HG03060 (cell line): ENCODE measurements at regions not wholly inside any gene's neighbourhood (a gene's known extent, or its start where the extent isn't known, plus 50 kb on each side); places are given as distances from the start of the nearest gene placed in this dataset.
"Not testable (repeated sequence)": the region's sequence is repeated elsewhere in the genome, so short reads cannot be mapped to it uniquely, and the experiment has no call there.

Source experiments
- ATAC-seq: cut with Tn5 transposase; IDR thresholded peaks from one replicate; pipeline ENCODE4 v1.9.1; 2021; ENCODE audit warnings: low read depth, moderate number of reproducible peaks; ENCODE audit not compliant: unreplicated experiment

DNA sequence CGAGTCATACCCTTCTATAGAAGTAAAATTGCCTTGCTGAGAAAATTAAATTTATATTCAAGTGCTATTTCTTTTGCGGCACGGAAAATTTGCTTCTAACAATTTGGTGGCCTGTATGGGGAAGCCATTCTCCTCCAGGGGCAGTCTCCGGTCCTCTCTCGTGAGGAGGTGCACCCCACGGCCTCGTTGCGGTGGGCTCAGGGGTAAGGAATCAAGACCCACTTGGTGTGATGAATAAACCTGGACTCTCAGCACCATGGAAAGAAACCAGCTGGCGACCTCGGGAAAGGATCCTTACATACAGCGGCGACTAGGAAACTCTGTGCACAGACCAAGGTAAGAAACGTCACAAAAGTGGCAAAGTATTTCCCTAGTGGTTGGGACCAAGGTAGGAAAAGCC lies 252.9 kb downstream of the DPY19L2 start:
- ATAC-seq: no peak

DNA sequence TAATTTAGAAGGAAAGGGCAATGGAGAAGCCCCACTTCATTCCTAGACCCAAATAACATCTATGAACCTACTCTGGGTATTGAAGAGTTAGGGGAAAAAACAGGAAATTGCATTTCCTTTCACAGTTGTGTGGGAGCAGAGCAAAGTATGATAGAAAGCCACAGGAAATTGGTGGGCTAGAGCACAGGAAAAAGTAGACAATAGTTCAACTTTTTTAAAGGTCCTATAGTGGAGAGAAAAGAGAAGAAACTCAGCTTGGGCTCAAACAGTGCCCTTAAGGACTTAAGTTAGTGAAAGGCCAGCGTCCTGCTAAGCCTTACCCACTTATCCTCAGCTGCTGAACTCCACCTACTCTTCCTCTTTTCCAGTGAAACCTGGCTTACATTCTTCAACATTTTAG lies 258.1 kb downstream of the DPY19L2 start:
- no peak for ATAC-seq

DNA sequence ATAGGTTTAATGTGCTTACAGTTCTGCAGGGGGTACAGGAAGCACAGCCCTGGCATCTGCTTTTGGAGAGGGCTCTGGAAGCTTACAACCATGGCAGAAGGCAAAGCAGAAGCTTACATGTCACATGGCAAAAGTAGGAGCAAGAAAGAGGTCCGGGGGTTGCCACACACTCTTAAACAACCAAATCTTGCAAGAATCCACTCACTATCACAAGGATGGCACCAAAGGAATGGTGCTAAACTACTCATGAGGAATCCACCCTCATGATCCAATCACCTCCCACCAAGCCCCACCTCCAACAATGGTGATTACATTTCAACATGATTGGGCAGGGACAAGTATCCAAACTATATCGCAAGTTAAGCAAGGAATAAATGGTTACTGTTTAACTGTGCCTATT lies 255.8 kb upstream of the AVPR1A start:
- no peak for ATAC-seq

DNA sequence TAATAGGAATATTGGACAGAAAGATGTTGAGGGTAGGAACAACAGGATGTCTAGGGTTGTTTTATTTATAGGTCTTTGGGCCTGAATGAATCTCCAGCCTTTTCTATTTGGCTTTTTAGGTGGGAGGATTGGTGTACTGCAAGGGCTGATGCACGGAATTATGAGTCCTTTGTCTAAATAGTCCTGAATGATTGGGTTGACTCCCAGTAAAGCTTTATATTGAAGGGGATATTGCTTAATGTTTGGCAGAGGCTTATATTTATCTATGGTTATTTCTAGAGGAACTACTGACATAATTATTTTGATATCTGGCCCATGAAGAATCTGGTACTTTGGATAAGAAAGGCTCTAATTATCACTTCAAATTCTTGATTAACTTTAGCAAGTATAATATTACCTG lies 253.6 kb upstream of the AVPR1A start:
- ATAC-seq: no peak

DNA sequence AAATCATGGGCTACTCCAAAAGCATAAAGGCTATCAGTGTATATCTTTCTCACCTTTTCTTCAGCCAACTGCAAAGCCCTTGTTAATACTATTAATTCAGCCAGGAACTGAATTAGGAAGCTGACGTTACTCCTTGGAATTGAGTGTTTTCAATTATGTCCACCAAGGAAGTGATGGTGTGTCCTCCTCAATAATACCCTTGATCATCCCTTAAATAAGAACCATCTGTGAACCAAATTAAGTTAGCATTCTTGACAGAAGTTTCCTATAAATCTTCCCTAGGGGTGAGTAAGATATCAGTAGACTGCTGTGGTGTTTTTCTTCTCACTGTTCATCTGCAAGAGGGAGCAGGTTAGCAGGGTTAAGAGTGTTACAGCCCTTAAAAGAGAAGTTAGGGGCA lies 252.3 kb upstream of the AVPR1A start:
- ATAC-seq: no peak

DNA sequence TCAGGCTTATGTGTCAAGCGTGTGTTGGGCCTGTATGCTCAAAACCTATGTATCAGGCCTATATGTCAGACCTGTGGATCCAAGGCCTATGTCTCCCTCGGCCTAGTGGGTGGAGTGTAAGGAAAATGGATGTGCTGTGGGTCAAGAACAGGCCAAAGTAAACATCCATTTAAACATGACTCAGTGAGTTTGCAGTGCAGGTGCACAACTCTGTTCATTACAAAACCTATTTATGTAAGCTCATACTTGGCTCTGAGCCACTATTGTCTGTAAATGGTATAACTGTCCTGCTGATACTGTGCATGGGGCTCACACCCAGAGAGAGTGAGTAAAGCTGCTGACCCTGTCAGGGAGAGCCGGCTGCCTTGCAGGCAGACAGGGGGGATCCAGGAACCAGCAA lies 249.7 kb upstream of the AVPR1A start:
- no peak for ATAC-seq

DNA sequence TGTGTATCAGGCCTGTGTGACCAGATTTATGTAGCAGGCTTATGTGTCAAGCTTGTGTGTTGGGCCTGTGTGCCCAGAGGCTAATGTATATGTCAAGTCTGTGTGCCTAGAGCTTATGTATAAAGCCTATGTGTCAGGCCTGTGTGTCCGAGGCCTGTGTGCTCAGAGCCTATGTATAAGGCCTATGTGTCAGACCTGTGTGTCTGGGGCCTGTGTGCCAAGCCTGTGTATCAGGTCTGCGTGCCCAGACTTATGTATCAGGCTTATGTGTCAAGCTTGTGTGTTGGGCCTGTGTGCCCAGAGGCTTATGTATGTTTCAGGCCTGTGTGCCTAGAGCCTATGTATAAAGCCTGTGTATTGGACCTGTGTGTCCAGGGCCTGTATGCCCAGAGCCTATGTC lies 249.3 kb upstream of the AVPR1A start:
- ATAC-seq: no peak

DNA sequence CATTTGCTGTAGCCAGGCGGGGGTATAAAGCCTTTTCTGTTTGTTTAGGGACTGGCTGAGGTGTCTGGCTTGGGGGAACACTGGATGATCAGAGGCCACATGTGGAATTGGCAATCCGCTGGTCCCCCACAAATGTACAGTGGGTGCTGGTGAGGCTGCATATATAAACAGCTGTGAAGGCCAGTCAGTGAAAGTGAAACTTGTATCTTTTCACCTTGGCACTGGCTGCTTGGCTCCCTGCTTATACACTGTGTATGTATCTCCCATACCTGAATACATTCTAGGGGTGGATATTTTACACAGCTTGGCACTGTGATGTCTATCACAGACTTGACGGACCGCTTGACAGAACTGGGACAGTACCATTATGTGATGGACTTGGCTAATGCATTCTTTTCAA lies 246.8 kb upstream of the AVPR1A start:
- ATAC-seq: no peak

DNA sequence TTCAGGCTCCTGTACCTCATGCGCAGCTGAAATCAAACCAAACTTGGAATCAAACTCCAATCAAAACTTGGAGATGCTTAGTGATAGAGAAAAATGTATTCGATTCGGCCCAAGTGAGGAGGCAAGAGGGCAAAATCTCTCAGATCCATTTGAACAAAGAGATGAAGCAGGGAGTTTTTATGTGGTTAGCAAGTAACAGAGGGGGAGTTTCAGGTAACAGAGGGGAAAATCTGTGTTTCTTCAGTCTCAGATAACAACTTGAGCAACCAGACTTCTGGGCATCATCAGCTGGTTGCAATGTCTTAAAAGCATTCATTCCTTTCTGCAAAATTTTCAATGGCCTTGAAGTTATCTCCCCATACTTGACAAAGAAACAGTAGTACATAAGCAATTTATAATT lies 245.1 kb upstream of the AVPR1A start:
- ATAC-seq: no peak

DNA sequence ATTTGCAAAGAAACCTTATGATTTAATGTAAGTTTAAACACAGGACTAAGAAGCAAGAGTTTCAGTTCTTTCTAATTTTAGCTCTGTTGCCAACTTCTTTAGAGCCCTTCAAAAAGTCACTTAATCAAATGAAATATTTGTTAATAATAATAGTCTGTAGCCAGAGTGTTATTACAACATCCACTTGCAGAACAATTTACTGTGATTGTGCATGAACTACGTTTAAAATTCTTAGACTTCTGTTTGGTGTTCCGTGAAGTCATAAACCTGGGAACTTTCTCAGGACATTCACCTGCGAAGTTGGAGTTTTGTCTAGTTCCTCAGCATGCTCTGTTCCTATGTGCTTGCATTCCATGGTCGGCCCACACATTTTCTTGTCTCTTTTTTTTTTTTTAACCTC lies 244.0 kb upstream of the AVPR1A start:
- no peak for ATAC-seq

DNA sequence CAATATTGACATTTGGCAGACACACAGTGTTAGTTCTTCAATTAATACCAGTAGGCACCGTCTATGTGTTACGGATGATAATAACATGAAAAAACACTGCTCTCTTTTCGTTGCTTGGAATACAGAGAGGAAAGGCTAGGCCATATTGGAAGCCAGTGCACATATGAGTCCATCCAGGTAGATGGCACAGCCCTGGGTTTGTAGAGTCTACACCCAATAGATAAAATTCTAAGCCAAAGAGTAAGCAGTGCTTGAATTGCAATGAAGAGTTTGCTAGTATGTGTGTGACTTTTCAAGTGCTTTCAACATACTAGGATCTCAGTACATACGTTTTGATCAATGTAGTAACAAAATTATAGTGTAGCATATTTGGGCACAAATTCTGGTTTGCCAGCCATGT lies 243.3 kb upstream of the AVPR1A start:
- ATAC-seq: no peak

DNA sequence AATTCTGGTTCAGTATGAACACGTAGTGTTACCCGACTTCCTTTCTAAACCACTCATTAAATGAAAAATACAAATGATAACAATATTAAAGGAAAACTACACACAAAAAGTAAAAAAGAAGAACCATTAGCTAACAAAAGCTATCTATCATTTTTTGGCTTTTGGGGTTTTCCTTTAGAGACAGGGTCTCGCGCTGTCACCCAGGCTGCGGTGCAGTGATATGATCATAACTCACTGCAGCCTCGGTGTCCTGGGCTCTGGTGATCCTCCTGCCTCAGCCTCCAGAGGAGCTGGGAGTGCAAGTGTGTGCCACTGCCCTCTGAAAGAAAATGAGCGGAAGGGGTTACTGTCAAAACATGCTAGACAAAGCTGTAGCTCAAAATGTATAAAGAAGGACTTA lies 238.2 kb upstream of the AVPR1A start:
- no peak for ATAC-seq

DNA sequence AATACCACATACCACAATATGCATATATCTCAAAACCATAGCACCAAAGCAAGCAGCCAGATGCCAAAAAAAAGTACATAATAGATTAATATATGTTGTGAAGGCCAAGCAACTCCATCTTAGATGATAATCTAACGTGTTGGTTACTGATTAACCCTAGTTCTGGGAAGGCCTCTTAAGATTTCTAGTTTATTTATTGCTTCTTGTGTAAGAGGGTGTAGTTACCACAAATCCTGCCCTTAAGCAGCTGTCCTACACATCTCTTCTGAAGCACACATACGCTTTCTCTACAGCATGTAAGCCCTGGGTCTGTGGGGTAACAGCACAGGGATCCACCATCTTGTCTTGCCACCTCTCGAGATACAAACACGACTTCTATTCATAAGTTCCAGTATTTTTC lies 236.8 kb upstream of the AVPR1A start:
- no peak for ATAC-seq

DNA sequence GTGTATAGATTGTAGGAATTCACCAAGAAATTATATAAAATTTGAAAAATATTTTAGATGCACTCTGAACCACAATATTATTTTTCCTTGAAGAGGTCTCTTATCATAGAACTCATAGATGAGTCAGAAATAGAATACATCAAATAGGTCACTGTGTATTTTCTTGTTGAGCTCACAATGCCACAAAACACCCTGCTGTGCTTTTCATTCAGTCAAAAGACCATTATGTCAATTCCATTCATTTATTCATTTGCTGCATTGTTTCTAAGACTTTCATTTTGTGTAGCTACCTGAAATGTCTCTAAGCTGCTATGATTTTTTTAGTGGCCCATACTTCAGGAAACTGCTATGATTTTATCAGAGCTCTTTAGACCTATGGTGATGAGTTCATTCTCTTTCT lies 231.9 kb upstream of the AVPR1A start:
- no peak for ATAC-seq

DNA sequence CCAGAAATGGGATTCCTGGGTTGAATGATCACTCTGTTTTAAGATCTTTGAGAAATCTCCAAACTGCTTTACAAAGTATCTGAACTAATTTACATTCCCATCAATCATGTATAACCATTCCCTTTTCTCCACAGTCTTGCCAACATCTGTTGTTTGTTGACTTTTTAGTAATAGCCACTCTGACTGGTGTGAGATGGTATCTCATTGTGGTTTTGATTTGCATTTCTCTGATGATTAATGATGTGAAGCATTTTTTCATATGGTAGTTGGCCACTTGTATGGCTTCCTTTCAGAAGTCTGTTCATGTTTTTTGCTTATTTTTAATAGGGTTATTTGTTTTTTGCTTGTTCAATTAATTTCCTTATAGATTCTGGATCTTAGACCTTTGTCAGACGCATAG lies 211.8 kb upstream of the AVPR1A start:
- no peak for ATAC-seq

DNA sequence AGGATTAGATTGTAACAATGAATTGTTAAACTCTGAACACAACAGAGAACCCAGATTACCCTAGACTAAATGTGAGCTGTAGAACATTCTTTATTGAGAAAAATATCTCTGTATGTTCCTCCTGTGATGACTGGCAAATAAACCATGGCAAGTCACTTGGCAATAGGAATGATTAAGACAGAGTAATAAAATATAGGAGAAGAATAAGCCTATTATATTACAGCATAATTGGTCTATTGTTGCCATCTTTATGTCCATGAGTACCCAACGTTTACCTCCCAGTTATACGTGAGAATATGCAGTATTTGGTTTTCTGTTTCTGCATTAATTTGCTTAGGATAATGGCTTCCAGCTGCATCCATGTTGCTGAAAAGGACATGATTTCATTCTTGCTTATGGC lies 211.2 kb upstream of the AVPR1A start:
- ATAC-seq: no peak

DNA sequence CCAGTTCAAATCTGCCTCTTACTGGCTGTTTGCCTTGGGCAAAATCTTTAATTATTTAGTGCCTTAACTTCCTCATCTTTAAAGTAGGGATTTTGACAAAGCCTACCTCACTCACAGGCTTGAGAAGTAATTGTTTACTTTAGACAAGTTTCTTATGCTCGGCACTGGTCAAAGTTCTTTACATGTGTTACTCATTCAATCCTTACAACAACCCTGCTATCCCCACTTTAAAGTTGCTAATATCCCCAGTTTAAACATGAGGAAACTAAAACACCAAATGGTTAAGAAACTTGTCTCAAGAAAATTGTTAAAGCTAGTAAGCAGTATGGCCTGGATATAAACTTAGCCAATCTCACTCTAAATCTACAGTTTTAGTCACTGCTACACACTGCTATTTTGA lies 204.0 kb upstream of the AVPR1A start:
- no peak for ATAC-seq

DNA sequence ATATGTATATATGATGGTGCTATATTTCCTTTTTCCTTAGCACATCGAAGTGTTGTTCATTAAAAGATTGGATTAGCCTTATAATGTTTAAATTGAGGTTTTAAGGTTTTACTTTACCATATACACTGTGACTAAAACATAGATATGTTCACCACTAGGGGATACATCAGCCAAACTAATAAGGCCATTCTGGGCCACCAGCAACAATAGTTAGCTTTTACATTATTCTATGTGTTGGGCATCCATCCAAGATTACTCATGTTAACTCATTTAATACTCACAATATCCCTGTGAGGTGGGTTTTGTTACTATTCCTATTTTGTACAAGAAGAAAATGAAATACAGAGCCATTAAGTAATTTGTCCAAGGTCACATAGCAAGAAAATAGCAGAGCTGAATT lies 202.6 kb upstream of the AVPR1A start:
- ATAC-seq: no peak

DNA sequence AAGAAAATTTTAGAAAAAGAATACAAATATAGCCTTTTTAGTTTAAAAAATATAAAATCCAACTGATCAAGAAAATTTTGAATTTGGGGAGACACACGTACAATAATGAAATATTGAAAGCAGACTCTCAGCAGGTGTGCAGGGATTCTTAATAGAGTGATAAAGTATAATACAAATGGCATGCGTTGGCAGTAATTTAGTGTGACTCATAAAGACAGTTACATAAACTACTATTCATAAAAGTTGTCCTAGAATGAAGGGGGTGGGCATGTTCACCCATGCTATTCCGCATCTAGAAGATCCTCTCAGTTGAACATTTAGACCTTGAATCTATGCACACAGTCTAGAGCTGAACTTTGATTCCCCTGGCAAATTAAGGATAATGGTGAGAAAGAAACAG lies 200.4 kb upstream of the AVPR1A start:
- ATAC-seq: no peak

DNA sequence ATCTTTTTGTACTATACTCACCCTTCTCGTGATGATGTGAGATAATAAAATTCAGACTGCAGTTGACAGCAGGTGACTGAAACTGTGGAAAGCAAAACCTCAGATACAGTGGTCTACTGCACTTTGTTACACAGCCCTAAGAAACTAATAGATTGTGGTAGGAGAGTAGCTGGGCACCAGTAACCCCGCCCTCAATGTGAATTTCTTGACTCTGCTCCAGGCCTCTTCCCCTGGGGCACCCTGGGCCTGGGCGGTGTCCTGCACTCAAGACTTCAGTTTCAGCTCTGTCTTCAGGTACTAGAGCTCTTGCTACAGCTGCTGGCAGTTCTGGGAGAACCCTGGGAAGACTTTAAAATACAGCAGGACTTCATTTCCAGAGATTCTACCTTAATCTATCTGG lies 197.6 kb upstream of the AVPR1A start:
- no peak for ATAC-seq

DNA sequence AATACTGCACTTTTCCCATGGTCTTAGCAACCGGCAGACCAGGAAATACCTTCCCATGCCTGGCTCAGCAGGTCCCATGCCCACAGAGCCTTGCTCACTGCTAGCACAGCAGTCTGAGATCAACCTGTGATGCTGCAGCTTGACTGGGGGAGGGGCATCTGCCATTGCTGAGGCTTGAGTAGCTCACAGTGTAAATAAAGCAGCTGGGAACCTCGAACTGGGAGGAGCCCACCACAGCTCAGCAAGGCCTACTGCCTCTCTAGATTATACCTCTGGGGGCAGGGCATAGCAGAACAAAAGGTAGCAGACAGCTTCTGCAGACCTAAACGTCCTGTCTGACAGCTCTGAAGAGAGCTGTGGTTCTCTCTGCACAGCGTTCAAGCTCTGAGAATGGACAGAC lies 186.2 kb upstream of the AVPR1A start:
- not testable (repeated sequence) for ATAC-seq

DNA sequence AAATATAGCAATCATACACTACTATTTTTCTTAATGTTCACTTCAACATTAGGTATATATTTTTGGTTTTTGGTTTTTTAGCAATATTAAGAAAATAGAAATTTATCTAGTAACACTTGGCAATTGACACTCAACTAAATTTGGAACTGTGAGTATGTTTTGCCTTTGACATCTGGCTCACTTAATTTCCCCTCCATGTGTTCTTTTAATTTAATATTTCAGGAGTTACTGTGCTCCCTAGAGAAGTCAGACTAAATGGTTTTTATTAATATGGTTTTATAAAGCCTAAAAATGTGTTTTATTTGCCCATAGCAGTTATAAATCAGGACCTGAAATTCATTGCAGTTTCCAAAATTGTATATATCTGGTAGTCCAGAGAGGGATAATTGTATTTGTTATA lies 175.3 kb upstream of the AVPR1A start:
- no peak for ATAC-seq

DNA sequence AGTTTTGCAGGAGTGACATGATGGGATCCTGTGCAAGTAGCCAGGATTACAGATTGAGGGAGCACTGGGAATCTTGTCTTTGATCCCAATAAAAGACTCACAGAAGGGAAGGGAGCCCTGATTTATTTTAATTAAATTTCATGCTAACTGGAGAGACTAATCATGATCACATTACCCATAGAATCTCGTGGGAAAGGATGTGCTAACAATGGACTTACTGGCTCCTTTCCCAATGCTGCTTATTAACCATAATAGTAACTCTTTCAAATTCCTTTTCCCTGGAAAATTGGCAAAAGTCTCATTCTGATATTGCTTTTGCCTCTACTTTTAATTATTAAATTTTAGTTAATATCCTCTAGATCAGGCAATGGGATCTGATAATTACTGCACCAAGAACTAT lies 174.8 kb upstream of the AVPR1A start:
- ATAC-seq: no peak

DNA sequence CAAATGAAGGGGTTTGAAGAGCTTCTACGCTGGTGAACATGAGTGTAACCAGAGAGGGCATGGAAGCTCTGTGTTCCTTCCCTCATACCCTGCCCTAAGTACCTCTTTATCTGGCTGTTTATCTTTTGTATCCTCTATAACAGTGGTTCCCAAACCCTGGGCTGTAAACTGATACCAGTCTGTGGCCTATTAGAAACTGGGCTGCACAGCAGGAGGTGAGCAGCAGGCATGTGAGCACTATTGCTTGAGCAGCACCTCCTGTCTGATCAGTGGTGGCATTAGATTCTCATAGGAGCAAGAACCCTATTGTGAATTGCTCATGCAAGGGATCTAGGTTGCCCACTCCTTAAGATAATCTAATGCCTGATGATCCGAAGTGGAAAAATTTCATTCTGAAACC lies 172.9 kb upstream of the AVPR1A start:
- ATAC-seq: no peak
